NOMO-1 treated with DMSO at 0.1 percent for 48 hours (cell line): ENCODE measurements at regions not wholly inside any gene's neighbourhood (a gene's known extent, or its start where the extent isn't known, plus 50 kb on each side); places are given as distances from the start of the nearest gene placed in this dataset.
"Not testable (repeated sequence)": the region's sequence is repeated elsewhere in the genome, so short reads cannot be mapped to it uniquely, and the experiment has no call there.

Experiments used
- DNase-seq: peaks from one replicate; lab custom pipeline; 2025; ENCODE audit not compliant: unreplicated experiment; lab: John Stamatoyannopoulos, UW

GRCh38 chr2:22043784-22044183 is 920.0 kb downstream of the TDRD15 start:
- DNase-seq, result no peak

GRCh38 chr2:22055784-22056620 is 932.2 kb downstream of the TDRD15 start:
- no peak for DNase-seq

- no peak for DNase-seq
Measured at GRCh38 chr2:22056621-22057132, 932.9 kb downstream of the TDRD15 start.

- DNase-seq, result no peak
Measured at GRCh38 chr2:22062679-22063078, 938.9 kb downstream of the TDRD15 start.

- DNase-seq, result no peak
Measured at GRCh38 chr2:22076454-22076853, 952.7 kb downstream of the TDRD15 start.

GRCh38 chr2:22078701-22079100 is 954.9 kb downstream of the TDRD15 start:
- DNase-seq, result no peak

GRCh38 chr2:22079583-22079982 is 955.8 kb downstream of the TDRD15 start:
- DNase-seq, result no peak

- peak; percentile 3 for DNase-seq
Measured at GRCh38 chr2:22086726-22087125, 963.0 kb downstream of the TDRD15 start.

- not testable (repeated sequence) for DNase-seq
Measured at GRCh38 chr2:22103617-22104016, 979.8 kb downstream of the TDRD15 start.

- no peak for DNase-seq
Measured at GRCh38 chr2:22110244-22110651, 986.5 kb downstream of the TDRD15 start.

GRCh38 chr2:22124003-22124402 is 1000.2 kb downstream of the TDRD15 start:
- DNase-seq, result no peak

- no peak for DNase-seq
Measured at GRCh38 chr2:22126106-22126505, 1002.3 kb downstream of the TDRD15 start.

GRCh38 chr2:22126978-22127377 is 1003.2 kb downstream of the TDRD15 start:
- no peak for DNase-seq

GRCh38 chr2:22134421-22134820 is 1010.7 kb downstream of the TDRD15 start:
- DNase-seq, result no peak

- DNase-seq, result no peak
Measured at GRCh38 chr2:22136446-22136845, 1012.7 kb downstream of the TDRD15 start.

GRCh38 chr2:22143840-22144239 is 1020.1 kb downstream of the TDRD15 start:
- DNase-seq, result no peak

GRCh38 chr2:22153931-22154613 is 1030.3 kb downstream of the TDRD15 start:
- no peak for DNase-seq

- DNase-seq, result not testable (repeated sequence)
Measured at GRCh38 chr2:22156661-22157060, 1032.9 kb downstream of the TDRD15 start.

- DNase-seq, result no peak
Measured at GRCh38 chr2:22167256-22167655, 1043.5 kb downstream of the TDRD15 start.

GRCh38 chr2:22175003-22175402 is 1051.2 kb downstream of the TDRD15 start:
- DNase-seq, result no peak

- DNase-seq, result no peak
Measured at GRCh38 chr2:22185251-22185650, 1061.5 kb downstream of the TDRD15 start.

- DNase-seq, result not testable (repeated sequence)
Measured at GRCh38 chr2:22186261-22186828, 1062.6 kb downstream of the TDRD15 start.
